HG02623 (cell line): ENCODE measurements at regions not wholly inside any gene's neighbourhood (a gene's known extent, or its start where the extent isn't known, plus 50 kb on each side); places are given as distances from the start of the nearest gene placed in this dataset.

ENCODE experiments used
- ATAC-seq: cut with Tn5 transposase; IDR thresholded peaks from one replicate; pipeline ENCODE4 v1.9.1; 2021; ENCODE audit warnings: moderate library complexity; ENCODE audit not compliant: unreplicated experiment

DNA sequence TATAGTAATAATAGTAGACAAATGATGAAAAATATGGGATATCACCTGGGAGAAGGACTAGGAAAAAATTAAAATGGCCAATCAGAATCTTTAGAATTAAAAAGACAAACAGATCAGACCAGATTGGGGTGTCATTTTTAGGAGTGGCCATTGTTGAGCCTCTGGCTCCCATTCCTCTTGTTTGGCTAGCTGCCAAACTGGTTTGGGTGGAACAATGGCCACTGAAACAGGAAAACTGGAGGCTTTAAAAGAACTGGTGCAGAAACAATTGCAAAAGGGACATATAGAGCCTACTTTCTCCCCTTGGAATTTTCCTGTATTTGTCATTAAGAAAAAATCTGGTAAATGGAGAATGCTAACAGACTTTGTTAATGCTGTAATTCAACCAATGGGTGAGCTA is 294.8 kb upstream of the DKK2 start:
- ATAC-seq, result no peak

DNA sequence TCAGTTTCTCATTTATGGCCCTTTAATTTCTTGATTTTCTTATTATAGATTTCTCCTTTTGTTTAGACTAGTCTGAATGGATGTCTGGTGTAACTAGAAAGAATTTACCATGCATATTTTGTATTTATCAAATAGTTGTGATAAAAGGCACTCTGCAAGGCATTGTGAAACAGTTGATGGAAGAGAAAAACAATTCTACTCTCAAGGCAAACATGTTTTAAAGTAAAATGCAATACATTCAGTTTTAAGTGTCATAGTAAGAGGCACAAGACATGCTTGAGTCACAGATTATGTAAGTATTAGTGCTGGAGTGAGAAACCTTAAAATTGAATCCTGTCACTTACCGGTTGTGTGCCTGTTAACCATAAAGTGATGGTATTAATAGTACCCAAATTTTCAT is 283.3 kb upstream of the DKK2 start:
- no peak for ATAC-seq

DNA sequence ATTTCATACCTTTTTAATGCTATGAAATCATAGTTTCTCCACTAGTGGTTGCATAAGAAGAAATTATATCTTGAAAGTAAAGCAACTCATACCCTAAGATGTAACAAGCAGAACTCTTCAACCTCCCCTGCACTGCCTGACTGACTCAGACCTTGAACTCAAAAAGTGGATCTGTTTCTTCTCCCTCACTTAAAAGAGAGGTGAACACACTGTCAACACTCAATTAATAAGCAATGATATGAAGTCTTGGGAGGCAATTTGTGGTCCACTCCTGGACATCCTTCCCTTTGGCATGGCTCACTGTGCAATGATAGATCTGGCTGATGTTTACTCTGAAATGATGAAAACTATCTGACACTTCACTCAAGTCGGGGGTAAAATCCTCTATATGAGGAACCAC is 282.0 kb upstream of the DKK2 start:
- no peak for ATAC-seq

DNA sequence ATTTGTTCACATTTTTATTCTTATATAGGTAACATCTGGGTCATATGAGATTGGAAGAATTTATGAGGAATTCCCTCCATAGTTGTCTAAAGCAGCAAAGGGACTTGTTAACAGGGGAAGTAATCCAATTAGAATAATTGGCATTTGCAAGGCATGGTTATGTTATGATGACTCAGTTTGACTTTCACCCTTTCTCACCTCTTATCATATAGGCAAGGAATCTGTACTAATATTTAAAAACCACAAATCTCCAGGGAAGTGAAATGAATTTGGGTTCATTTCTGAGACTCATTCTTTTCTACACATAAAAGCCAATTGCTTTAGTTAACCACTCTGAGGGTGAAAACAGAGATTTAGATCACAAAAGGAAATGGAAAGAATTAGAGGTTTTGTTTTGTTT is 281.5 kb upstream of the DKK2 start:
- ATAC-seq, result no peak

DNA sequence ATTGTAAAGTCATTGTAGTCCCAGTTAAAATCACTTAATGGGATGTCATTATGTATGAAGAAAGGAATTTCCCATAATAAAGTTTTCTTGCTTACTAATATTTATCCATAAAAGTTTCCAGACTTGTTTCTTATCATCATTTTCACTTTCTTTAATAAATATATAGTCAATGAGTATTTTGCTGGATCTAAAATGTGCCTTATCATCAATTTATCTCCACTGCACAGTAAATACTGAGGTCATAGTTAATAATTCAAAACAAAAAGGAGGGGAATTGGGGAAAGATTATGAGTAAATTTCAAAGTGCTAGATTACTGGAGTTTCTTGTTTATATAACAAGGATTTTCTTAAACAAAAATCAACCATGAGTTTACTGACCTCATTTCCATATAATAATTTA is 279.5 kb upstream of the DKK2 start:
- no peak for ATAC-seq

- ATAC-seq, result no peak
Measured at GRCh38 chr4:107314156-107314555, 278.0 kb upstream of the DKK2 start.

GRCh38 chr4:107312366-107312765 is 276.3 kb upstream of the DKK2 start:
- no peak for ATAC-seq

DNA sequence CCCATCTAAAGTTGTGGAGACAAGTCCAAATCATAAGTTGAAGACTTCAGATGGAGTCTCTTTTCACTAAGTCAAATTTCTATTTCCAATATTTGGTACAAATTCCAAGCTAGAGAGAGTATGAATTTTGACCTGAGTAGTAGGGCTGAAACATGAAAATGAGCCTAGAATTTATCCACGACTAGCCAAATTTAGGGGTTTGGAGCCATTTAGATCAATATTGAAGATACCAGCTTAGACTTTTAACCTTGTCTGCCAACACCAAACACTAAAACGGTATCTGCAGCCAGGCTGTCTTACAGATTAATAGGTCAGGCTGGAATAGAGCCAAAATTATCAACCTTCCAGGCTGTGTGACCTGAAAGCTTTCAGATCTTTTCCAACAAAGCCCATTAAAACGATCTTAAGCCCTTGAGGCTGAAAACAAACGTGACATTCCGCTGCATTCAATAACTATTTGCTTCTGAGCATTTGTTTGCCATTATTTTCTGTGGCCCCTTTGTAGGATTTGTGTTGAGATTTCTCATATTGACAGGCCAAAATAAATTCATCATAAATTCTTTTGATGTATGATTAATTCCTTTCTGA is 268.7 kb upstream of the DKK2 start:
- no peak for ATAC-seq

- no peak for ATAC-seq
Measured at GRCh38 chr4:107299646-107300045, 263.5 kb upstream of the DKK2 start.

DNA sequence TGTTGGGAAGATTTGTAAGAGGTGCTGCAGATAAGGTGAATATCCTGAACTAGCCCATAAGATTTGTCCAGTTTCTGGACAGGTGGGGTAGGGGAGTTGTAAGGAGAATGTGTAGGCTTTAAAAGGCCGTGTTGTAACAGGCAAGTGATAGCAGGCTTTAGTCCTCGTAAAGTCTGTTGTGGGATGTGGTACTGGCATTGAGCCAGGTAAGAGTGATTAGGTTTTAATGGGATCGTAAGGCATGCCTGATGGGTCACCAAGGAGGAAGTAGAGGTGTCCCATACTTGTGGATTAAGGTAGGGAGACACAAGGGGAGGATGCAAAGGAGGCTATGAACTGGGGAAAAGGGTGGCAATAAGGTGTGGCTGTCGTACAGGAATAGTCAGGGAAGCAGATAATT is 256.9 kb upstream of the DKK2 start:
- no peak for ATAC-seq

DNA sequence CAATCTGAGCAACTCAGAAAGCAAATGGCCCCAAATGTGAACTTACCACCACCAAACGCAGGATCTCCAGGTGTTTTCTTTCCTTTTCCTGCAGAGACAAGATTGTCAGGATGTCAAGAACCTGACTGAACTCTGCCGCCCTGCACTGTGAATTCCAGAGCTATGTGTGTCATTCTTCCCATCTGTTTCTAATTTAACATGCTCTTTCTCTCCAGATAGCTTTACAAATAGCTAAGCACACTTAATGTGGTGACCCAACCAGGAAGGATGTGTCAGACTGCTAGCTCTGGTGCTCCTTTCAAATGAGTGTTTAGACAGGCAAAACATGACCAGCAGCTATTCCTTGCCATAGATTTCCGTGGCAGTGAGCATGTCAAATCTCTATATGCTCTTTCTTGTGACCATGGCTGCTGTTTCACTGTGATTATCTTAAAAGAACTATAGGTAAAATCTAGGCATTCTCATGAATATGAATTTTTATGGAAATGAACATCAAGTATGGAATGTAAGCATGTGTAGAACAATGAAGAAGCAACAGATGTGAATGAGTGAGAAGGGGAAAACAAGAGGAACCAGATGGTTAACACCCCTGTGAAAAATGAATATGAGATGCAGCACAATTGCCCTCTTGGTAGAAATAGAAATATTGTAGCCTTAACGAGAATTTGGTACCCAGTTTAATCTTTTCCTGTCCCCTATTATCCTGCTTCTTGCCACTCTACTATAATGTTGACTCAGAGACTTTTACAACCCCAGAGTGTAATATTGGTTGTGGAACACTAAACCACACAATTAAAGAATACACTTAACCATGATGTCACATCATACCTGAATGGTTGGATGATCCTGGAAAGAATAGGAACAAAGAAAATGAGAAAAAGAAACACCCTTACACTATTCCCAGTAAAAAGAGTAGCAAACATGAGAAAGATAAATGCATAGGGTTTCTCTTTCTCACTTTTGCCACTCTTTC is 247.8 kb upstream of the DKK2 start:
- no peak for ATAC-seq

DNA sequence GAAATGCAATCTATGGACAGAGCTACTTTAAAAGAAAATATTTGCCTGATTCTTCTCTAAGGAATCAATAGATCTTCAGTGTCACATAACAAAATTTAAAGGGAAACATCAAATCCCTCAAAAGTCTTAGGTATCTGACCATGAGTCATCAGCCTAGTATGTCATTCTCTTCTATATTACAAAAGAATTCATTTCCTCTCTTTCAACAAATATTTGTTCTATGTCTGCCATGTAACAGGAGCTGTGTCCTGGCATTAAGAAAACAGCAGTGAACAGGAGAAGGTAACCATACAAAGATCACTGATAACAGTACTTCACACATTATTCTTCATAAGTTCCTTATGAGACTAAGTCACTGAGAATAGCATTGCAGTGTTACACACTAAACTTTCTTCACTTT is 243.6 kb upstream of the DKK2 start:
- ATAC-seq, result no peak

DNA sequence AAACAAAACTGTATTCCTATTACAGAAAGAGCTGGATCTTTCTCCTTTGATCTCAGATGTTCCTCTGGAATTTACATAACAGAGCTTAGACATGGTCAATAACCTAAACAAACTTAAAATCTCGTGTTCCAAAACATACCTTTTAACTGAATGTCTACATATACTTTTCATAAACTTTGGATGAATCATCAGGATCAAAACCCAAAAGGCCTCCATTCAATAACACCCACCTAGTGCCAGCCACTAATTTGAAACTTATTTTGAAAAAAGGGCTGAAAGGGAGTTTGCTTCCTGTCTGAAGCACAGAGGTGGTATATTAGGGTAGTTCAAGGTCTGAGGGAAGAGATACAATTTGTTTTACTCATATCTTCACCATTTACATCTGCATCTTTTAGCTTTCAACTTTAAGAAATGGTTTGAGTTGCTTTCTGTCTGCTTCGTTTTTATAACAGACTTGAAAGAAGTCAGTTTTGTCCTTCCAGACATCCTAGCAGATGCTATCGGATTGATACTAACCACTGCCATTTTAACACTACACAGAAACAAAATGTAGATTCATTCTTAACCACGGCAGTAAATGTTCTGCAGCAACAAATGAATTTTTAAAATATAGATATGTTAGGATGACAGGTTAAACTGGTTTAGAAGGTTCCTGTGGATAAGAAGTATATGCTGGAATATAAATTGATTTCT is 242.8 kb upstream of the DKK2 start:
- no peak for ATAC-seq

DNA sequence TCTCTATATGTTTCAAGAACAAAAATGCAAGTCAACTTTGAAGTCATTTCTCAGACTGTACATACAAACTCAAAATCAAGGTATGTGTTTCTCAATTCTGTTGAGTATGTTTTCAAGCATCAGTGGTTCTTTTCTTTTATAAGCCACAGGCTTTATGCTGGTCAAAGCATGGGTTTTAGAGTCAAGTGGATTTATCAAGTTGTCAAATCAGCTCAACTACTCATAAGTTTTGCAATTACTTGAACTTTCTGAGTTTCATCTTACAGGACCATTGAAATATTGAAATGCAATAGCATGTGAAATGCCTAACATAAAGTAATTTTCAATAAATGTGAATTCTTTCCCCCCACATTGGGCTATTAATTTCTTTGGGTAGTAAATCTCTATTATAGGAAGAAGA is 239.9 kb upstream of the DKK2 start:
- no peak for ATAC-seq

DNA sequence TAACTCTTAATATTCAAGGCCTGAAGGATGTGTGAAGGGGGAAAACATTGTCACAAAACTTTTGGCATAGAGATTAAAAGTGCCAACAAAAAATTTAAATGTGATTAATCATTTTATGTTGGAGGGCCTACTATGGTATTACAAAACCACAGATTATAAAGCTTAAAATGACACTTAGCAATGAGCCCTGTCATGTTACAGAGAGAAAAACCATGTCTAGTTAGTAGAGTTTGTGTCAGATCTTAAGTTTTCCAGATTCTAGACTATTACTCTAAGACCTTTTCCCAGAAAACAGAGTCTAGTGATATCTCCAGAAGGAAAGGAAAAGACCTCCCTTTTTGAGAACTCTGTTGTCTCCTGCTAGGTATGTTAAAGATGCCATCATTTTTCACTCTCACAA is 239.1 kb upstream of the DKK2 start:
- ATAC-seq, result no peak

DNA sequence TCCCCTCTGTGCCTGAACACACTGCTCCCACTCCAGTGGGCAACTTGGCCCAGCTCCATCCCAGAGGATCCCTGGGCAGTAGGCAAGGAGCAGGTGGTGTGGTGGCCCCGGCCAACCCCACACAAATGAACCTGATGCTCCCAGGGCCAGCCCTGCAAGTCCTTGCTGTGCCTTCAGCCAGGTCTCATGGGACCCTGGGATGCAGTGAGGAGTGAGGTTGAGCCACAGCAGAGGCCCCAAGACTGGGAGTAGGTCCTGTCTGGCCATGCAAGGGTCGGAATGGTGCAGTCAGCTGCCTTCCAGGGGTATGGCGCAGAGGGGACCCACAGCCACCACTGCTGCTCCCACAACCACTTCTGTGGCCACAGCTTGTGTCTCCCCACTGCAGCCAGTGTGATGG is 234.5 kb upstream of the DKK2 start:
- ATAC-seq, result no peak

DNA sequence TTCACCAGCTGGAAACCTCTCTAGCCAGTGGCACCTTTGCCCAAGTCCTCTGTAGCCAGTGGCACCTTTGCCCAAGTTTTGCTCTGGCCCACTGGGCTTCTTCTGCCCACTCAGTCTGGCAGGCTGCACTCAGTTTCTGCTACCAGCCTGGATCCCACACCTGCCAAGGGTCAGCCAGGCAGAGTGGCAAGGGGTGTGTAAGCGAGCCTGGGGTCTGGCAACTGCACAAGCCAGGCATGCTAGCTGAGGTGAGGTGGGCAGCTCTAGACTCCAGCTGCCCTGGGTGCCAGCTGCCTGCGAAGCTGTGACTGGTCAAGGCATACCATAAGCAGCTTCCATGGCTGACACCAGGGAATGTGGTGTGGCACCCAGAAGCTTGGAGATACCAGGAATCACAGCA is 233.1 kb upstream of the DKK2 start:
- ATAC-seq, result no peak

- no peak for ATAC-seq
Measured at GRCh38 chr4:107265859-107266258, 229.7 kb upstream of the DKK2 start.

GRCh38 chr4:107261241-107261874 is 225.2 kb upstream of the DKK2 start:
- ATAC-seq, result no peak

GRCh38 chr4:107258359-107258758 is 222.2 kb upstream of the DKK2 start:
- ATAC-seq, result no peak

DNA sequence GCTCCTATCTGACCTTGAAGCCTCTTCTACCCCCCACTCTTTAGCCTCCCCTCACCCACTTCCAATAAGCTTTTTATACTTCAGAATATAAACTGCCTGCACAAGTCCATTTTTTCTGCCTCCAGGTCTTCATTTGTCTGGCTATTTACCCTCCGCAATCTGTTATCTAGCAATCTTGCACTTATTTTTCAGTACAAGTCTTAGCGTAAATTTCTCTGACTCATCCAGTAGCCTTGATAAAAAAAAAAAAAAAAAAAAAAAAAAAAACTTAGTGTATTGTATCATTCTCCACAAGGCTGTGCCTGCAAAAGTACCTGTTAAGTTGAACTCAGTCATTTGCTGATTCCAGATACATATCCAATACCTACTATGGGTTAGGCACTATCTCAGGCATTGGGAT is 219.5 kb upstream of the DKK2 start:
- ATAC-seq, result no peak

DNA sequence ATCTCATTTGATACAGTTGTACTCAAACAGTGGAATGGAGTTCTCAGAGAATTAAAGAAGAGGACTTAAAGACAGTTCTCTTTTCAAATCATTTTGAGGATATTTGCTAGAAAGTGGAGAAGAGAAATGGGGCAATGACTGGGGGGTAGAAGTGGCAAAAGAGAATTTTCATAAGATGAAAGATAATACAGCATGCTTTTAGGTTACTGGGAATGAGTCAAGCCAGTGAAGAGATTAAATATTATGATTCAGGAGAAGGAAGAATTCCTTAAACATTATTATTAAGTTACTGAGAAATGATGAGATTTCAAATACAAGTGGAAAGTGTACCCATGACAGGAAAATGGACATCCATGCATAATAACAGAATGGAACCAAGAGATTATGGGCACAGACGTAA is 219.0 kb upstream of the DKK2 start:
- no peak for ATAC-seq
